HEK293 (cell line): ENCODE measurements at regions not wholly inside any gene's neighbourhood (a gene's known extent, or its start where the extent isn't known, plus 50 kb on each side); places are given as distances from the start of the nearest gene placed in this dataset.

Experiments
- CTCF ChIA-PET: fragments of 350-600 bp; formaldehyde crosslinking; extraction: SDS; loops from one replicate; lab custom pipeline; 2021; ENCODE audit warnings: antibody characterized with exemption; lab: Yijun Ruan, JAX
- POLR2A ChIA-PET: fragments of 300-600 bp; formaldehyde crosslinking; extraction: SDS; loops from one replicate; lab custom pipeline; 2020; ENCODE audit warnings: antibody characterized with exemption, inconsistent platforms; lab: Yijun Ruan, JAX
- H3K27ac ChIP-seq: fragments of 200-500 bp; sonication (Bioruptor generic); 2 replicates; pipeline ENCODE4 v1.5.1; 2014; ENCODE audit warnings: low read depth, low read length, control low read depth, inconsistent platforms; ENCODE audit errors: extremely low read depth
- H3K36me3 ChIP-seq, 2 experiments: fragments of 200-500 bp in 1 of 2; sonication (Bioruptor generic) in 1 of 2; 1 replicate in 1 of 2; 2 replicates in 1 of 2; pipeline ENCODE4 v1.5.1; 2014 to 2017; ENCODE audit warnings: inconsistent platforms in 2 of 2, low read length in 2 of 2; ENCODE audit not compliant: control insufficient read depth in 2 of 2, insufficient read depth in 1 of 2
- H3K4me1 ChIP-seq: fragments of 200-500 bp; sonication (Bioruptor generic); 2 replicates; pipeline ENCODE4 v1.5.1; 2014; ENCODE audit warnings: mild to moderate bottlenecking, low read length, inconsistent platforms; ENCODE audit not compliant: control insufficient read depth, insufficient read depth
- H3K4me3 ChIP-seq: 2 replicates; pipeline ENCODE4 v1.5.1; 2011; ENCODE audit warnings: low read depth, mild to moderate bottlenecking, control low read depth, low read length, moderate library complexity
- H3K9me3 ChIP-seq: fragments of 200-500 bp; sonication (Bioruptor generic); 2 replicates; pipeline ENCODE4 v1.5.1; 2014; ENCODE audit warnings: low read depth, low read length, inconsistent platforms; ENCODE audit not compliant: control insufficient read depth, insufficient read depth
- BCL11A ChIP-seq: fragments of 450-650 bp; formaldehyde crosslinking; IDR thresholded peaks from 2 replicates; pipeline ENCODE4 v1.5.1; 2016; ENCODE audit warnings: low read depth, missing biosample characterization, missing genetic modification characterization
- BCL11B ChIP-seq: fragments of 450-650 bp; formaldehyde crosslinking; IDR thresholded peaks from 2 replicates; pipeline ENCODE4 v1.5.1; 2016; ENCODE audit warnings: low read depth, missing biosample characterization, missing genetic modification characterization
- HOXA7 ChIP-seq: sonication (generic); formaldehyde crosslinking; IDR thresholded peaks from 2 replicates; pipeline ENCODE4 v1.8.1; 2022; ENCODE audit warnings: missing genetic modification reagents, borderline replicate concordance
- IKZF3 ChIP-seq: fragments of 450-650 bp; IDR thresholded peaks from 2 replicates; pipeline ENCODE4 v1.5.0; 2018; ENCODE audit warnings: missing biosample characterization, mild to moderate bottlenecking, missing genetic modification characterization, moderate library complexity
- KLF10 ChIP-seq: fragments of 450-650 bp; IDR thresholded peaks from 2 replicates; pipeline ENCODE4 v1.5.1; 2018; ENCODE audit warnings: missing biosample characterization, mild to moderate bottlenecking, missing genetic modification characterization
- MYNN ChIP-seq: fragments of 450-650 bp; formaldehyde crosslinking; IDR thresholded peaks from 2 replicates; pipeline ENCODE4 v1.5.1; 2016; ENCODE audit warnings: missing biosample characterization, missing genetic modification characterization, borderline replicate concordance
- PATZ1 ChIP-seq: fragments of 450-650 bp; formaldehyde crosslinking; IDR thresholded peaks from 2 replicates; pipeline ENCODE4 v1.5.1; 2016; ENCODE audit warnings: missing biosample characterization, missing genetic modification characterization
- PRDM6 ChIP-seq: fragments of 450-650 bp; formaldehyde crosslinking; IDR thresholded peaks from 2 replicates; pipeline ENCODE4 v1.5.1; 2017; ENCODE audit warnings: missing biosample characterization, missing genetic modification characterization
- SALL2 ChIP-seq: fragments of 450-650 bp; formaldehyde crosslinking; IDR thresholded peaks from 2 replicates; pipeline ENCODE4 v1.5.0; 2017; ENCODE audit warnings: missing biosample characterization, mild to moderate bottlenecking, missing genetic modification characterization, borderline replicate concordance
- SCRT2 ChIP-seq: fragments of 450-650 bp; formaldehyde crosslinking; IDR thresholded peaks from 2 replicates; pipeline ENCODE4 v1.5.1; 2016; ENCODE audit warnings: missing biosample characterization, missing genetic modification characterization
- SP2 ChIP-seq: fragments of 450-650 bp; formaldehyde crosslinking; IDR thresholded peaks from 2 replicates; pipeline ENCODE4 v1.5.1; 2016; ENCODE audit warnings: missing biosample characterization, missing genetic modification characterization
- ZNF132 ChIP-seq: fragments of 450-650 bp; formaldehyde crosslinking; IDR thresholded peaks from 2 replicates; pipeline ENCODE4 v1.5.1; 2017; ENCODE audit warnings: missing biosample characterization, missing genetic modification characterization, borderline replicate concordance
- ZNF148 ChIP-seq: fragments of 450-650 bp; formaldehyde crosslinking; IDR thresholded peaks from 2 replicates; pipeline ENCODE4 v1.5.0; 2017; ENCODE audit warnings: missing biosample characterization, missing genetic modification characterization, borderline replicate concordance
- ZNF157 ChIP-seq: fragments of 450-650 bp; formaldehyde crosslinking; IDR thresholded peaks from 2 replicates; pipeline ENCODE4 v1.5.1; 2016; ENCODE audit warnings: missing biosample characterization, missing genetic modification characterization
- ZNF274 ChIP-seq, 2 experiments: fragments of 200-500 bp in 1 of 2; fragments of 450-650 bp in 1 of 2; sonication (Bioruptor generic) in 1 of 2; formaldehyde crosslinking in 1 of 2; IDR thresholded peaks; 2 replicates each; pipeline versions ENCODE4 v1.5.1 to v1.6.1; 2014 to 2016; ENCODE audit warnings: borderline replicate concordance in 1 of 2, inconsistent platforms in 1 of 2, low read length in 1 of 2, missing biosample characterization in 1 of 2, missing genetic modification characterization in 1 of 2
- ZNF394 ChIP-seq: fragments of 450-650 bp; formaldehyde crosslinking; IDR thresholded peaks from 2 replicates; pipeline ENCODE4 v1.5.1; 2016; ENCODE audit warnings: missing biosample characterization, missing genetic modification characterization, mild to moderate bottlenecking, moderate library complexity, borderline replicate concordance
- ZNF544 ChIP-seq: fragments of 450-650 bp; formaldehyde crosslinking; IDR thresholded peaks from 2 replicates; pipeline ENCODE4 v1.5.0; 2017; ENCODE audit warnings: missing biosample characterization, missing genetic modification characterization
- ZNF548 ChIP-seq: fragments of 450-650 bp; formaldehyde crosslinking; IDR thresholded peaks from 2 replicates; pipeline ENCODE4 v1.5.1; 2016; ENCODE audit warnings: missing biosample characterization, missing genetic modification characterization
- ZNF600 ChIP-seq: fragments of 450-650 bp; formaldehyde crosslinking; IDR thresholded peaks from 2 replicates; pipeline ENCODE4 v1.5.1; 2016; ENCODE audit warnings: missing biosample characterization, missing genetic modification characterization
- ZNF707 ChIP-seq: fragments of 450-650 bp; formaldehyde crosslinking; IDR thresholded peaks from 2 replicates; pipeline ENCODE4 v1.5.1; 2016; ENCODE audit warnings: missing biosample characterization, missing genetic modification characterization
- ZNF76 ChIP-seq: fragments of 450-650 bp; formaldehyde crosslinking; IDR thresholded peaks from 2 replicates; pipeline ENCODE4; 2016; ENCODE audit warnings: low read depth, missing biosample characterization, missing genetic modification characterization, borderline replicate concordance
- ZNF776 ChIP-seq: fragments of 450-650 bp; formaldehyde crosslinking; IDR thresholded peaks from 2 replicates; pipeline ENCODE4 v1.5.0; 2017; ENCODE audit warnings: missing biosample characterization, missing genetic modification characterization, borderline replicate concordance
- ZNF791 ChIP-seq: fragments of 450-650 bp; formaldehyde crosslinking; IDR thresholded peaks from 2 replicates; pipeline ENCODE4 v1.5.1; 2016; ENCODE audit warnings: missing biosample characterization, missing genetic modification characterization
- ZNF843 ChIP-seq: fragments of 450-650 bp; formaldehyde crosslinking; IDR thresholded peaks from 2 replicates; pipeline ENCODE4 v1.5.1; 2016; ENCODE audit warnings: missing biosample characterization, missing genetic modification characterization

GRCh38 chr3:64406271-64406670 is 181.0 kb upstream of the PRICKLE2 start:
- no peaks in the 10 kb centered on the region for H3K36me3 ChIP-seq
- H3K9me3 ChIP-seq, result no peaks in the 10 kb centered on the region
- ChIA-PET CTCF (interaction anchor here (0.5 to 1.9 kb wide), 3 partner anchors 57 to 376 kb away, joined by 5 to 6 read pairs (median 6); no protein-coding TSS in a partner anchor), POLR2A (no interaction called here)
- H3K4me1 ChIP-seq, result no peaks in the 10 kb centered on the region
- no peak overlapping the region for H3K27ac ChIP-seq
- H3K4me3 ChIP-seq, result no peak overlapping the region
- TF ChIP-seq KLF10 (tag by site-specific recombination) (no peak), PRDM6 (no peak), ZNF843 (tag by site-specific recombination) (no peak), ZNF148 (tag by site-specific recombination) (no peak), ZNF76 (tag by site-specific recombination) (no peak), MYNN (no peak), SALL2 (tag by site-specific recombination) (no peak), ZNF548 (tag by site-specific recombination) (no peak), ZNF394 (tag by site-specific recombination) (no peak), BCL11A (tag by site-specific recombination) (no peak), PATZ1 (tag by site-specific recombination) (no peak), ZNF600 (tag by site-specific recombination) (no peak), ZNF544 (tag by site-specific recombination) (no peak), ZNF707 (tag by site-specific recombination) (no peak), ZNF157 (no peak), IKZF3 (tag by site-specific recombination) (no peak), SCRT2 (tag by site-specific recombination) (no peak), ZNF776 (tag by site-specific recombination) (no peak), SP2 (tag by site-specific recombination) (no peak)

- POLR2A ChIA-PET, result no interaction called here
- Histone ChIP-seq H3K4me1 (no peaks in the 10 kb centered on the region), H3K4me3 (no peak overlapping the region), H3K27ac (no peak overlapping the region), H3K36me3 (no peaks in the 10 kb centered on the region), H3K9me3 (no peaks in the 10 kb centered on the region)
- TF ChIP-seq ZNF132 (tag by site-specific recombination), result no peak
- TF ChIP-seq HOXA7 (CRISPR knock-in tag), result no peak
- TF ChIP-seq BCL11B (tag by site-specific recombination), result no peak
- no peak for TF ChIP-seq KLF10 (tag by site-specific recombination)
- no peak for TF ChIP-seq ZNF274 (IDR thresholded peaks at IDR 0.05; ENCODE audit: low read length)
- TF ChIP-seq ZNF274 (tag by site-specific recombination; IDR thresholded peaks at IDR 0.05; ENCODE audit: borderline replicate concordance), result no peak
- TF ChIP-seq ZNF791, result no peak
- CTCF ChIA-PET, result interaction anchor here (0.5 to 1.9 kb wide), 5 partner anchors 58 to 594 kb away, joined by 3 to 6 read pairs (median 4); partner anchors contain the start of gene PSMD6
Measured at GRCh38 chr3:64405211-64405835, 180.1 kb upstream of the PRICKLE2 start.
